Ammon's horn (tissue), 1 donor: ENCODE measurements at regions not wholly inside any gene's neighbourhood (a gene's known extent, or its start where the extent isn't known, plus 50 kb on each side); places are given as distances from the start of the nearest gene placed in this dataset.
"Not testable (repeated sequence)": the region's sequence is repeated elsewhere in the genome, so short reads cannot be mapped to it uniquely, and the experiment has no call there.

Experiments used
- DNase-seq: peaks from one replicate; pipeline ENCODE4 v3.0.0-alpha.2; 2016; ENCODE audit warnings: low spot score

- no peak for DNase-seq
Observed at GRCh38 chr9:75780185-75780584, 110.3 kb upstream of the PCSK5 start.

GRCh38 chr9:75788006-75788634, 102.4 kb upstream of the PCSK5 start:
- DNase-seq: no peak

DNA sequence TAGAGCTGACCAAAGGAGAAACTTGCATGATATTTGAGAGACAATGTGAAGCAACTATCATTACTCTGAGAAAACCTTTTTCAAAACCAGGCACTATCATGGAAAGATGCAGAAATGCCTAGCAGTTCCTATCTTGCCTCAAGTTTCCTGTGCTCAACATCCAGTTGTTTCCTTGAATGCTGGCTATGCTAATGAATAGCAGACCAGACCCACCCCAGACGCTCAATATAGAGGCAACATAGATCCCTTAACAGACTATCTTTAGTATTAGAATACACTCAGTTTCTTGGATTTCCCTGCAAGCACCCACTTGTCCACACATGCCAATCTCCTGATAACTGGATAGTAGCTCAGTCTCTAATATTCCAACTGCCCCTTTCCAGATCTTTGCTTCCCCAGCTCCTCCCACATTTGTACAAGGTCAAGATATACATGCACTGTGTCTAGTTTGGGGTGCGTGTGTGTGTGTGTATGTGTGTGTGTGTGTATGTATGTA, 93.3 kb upstream of the PCSK5 start:
- no peak for DNase-seq

GRCh38 chr9:75798505-75798904, 92.0 kb upstream of the PCSK5 start:
- no peak for DNase-seq

- DNase-seq: no peak
Observed at GRCh38 chr9:75803130-75803529, 87.3 kb upstream of the PCSK5 start.

GRCh38 chr9:75810063-75810462, 80.4 kb upstream of the PCSK5 start:
- no peak for DNase-seq

DNA sequence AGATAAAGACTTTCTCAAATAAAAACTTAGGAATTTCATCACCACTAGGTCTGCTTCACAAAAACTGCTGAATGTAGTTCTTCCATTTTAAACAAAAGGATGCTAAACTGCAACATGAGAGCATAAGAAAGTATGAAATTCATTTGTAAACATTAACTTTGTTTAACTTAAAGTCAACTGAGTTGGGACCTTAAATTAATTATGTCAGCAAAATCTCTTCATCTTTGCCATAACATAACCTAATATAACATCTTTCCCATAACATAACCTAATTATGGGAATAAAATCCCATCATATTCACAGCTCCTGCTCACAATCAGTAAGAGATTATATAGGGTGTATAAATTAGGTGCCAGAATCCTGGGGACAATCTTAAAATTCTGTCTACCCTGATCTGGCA, 78.8 kb upstream of the PCSK5 start:
- no peak for DNase-seq

GRCh38 chr9:75812141-75812540, 78.3 kb upstream of the PCSK5 start:
- no peak for DNase-seq

GRCh38 chr9:75814667-75815066, 75.8 kb upstream of the PCSK5 start:
- no peak for DNase-seq

GRCh38 chr9:75820471-75821115, 69.9 kb upstream of the PCSK5 start:
- not testable (repeated sequence) for DNase-seq

DNA sequence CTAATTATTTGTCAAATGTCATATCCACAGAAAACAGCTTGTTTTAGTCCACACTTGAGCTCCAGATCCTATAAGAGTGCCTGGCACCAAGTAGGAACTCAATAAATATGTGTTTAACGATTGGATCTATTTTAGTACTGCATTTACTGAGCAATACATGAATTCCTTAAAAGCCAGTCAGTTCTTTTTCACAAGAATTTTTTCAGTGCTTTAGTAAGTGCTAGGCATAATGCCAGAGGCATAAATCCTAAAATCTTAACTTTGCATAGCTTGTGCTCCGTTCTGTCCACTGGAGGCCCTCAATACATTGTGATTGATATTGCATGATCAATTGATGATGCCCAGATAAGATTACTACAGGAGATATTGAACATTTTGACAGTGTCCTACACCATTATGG, 67.3 kb upstream of the PCSK5 start:
- DNase-seq: no peak

DNA sequence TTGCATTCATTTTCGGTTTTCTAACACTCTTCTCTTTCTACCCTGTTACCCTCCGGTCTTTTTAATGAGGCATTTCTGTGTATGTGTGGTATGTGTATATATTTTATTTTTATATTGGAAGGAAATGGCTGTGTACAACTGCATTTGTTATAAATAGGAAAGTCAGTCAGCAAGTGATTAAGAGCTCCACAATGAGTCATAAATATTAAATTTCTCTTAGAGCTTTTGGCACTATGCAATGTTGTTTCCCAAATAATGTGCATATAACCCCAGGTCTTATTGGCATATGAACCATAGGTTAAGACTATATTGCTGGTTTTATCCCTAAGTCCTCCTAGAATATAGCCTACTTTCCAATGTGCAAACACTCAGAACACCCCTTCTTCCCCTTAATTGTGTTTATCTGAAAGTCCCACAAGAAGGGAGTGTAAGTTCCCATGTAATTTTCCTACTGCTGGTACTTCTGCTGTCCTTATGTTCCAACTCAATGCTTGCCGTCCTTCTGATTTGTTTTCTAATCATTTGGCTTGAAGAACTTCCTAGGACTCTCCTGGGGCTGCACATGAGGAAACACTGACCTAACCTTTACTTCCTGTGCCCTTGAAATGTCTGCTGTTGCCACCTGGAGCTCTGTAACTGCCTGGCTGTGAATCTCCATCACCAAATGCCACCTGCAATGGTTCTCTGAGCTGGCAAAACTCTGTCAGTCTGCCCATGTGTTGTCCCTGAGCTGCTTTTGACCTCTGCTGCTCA, 65.5 kb upstream of the PCSK5 start:
- DNase-seq: no peak

DNA sequence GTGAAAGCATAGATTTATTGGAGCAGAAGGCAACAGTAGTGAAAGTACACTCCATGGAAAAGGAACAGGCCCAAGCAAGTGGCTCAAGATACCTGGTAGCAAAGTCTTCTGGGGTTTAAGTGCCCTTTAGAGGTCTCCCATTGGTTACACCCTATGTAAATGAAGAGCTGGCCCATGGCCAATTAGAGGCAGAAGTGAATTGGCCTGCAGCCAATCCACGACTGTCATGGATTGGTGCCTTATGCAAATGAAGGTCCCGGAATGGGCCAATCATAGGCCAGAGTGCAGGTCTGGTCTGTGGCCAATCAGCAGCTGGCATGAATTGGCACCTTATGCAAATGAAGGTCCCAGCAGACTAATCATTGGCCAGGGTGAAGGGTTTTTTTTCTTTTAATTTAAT, 64.2 kb upstream of the PCSK5 start:
- no peak for DNase-seq

- no peak for DNase-seq
Observed at GRCh38 chr9:75830303-75830702, 60.2 kb upstream of the PCSK5 start.

- DNase-seq: peak; percentile 18
Observed at GRCh38 chr9:75833778-75834177, 56.7 kb upstream of the PCSK5 start.

- DNase-seq: no peak
Observed at GRCh38 chr9:75834878-75835277, 55.6 kb upstream of the PCSK5 start.
